ENCODE measurements at regions not wholly inside any gene's neighbourhood (a gene's known extent, or its start where the extent isn't known, plus 50 kb on each side); places are given as distances from the start of the nearest gene placed in this dataset.

GRCh38 chr7:65812281-65812680 lies 60.6 kb upstream of the VKORC1L1 start:
- TF ChIP-seq CBX1 (IDR thresholded peaks at IDR 0.05; ENCODE audit: low read depth): no peak
- no peak for TF ChIP-seq ZKSCAN1 (IDR thresholded peaks at IDR 0.05; ENCODE audit: low read depth, low read length)
- TF ChIP-seq, protein P1, sequence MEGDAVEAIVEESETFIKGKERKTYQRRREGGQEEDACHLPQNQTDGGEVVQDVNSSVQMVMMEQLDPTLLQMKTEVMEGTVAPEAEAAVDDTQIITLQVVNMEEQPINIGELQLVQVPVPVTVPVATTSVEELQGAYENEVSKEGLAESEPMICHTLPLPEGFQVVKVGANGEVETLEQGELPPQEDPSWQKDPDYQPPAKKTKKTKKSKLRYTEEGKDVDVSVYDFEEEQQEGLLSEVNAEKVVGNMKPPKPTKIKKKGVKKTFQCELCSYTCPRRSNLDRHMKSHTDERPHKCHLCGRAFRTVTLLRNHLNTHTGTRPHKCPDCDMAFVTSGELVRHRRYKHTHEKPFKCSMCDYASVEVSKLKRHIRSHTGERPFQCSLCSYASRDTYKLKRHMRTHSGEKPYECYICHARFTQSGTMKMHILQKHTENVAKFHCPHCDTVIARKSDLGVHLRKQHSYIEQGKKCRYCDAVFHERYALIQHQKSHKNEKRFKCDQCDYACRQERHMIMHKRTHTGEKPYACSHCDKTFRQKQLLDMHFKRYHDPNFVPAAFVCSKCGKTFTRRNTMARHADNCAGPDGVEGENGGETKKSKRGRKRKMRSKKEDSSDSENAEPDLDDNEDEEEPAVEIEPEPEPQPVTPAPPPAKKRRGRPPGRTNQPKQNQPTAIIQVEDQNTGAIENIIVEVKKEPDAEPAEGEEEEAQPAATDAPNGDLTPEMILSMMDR (IDR thresholded peaks at IDR 0.05 in 2 of 3, conservative IDR thresholded peaks at IDR 0.05 in 1 of 3; ENCODE audit: insufficient read depth in 2 of 3, low read depth in 1 of 3, low read length in 3 of 3): no peak
- TF ChIP-seq JUND (IDR thresholded peaks at IDR 0.05; ENCODE audit: borderline replicate concordance, low read depth, low read length): no peak
- no peak for TF ChIP-seq JUND (tag; IDR thresholded peaks at IDR 0.05; ENCODE audit: borderline replicate concordance, low read depth, low read length)
- TF ChIP-seq ZNF764 (CRISPR knock-in tag; IDR thresholded peaks at IDR 0.05; ENCODE audit: low read depth): no peak
- no peak for TF ChIP-seq ATF3 (IDR thresholded peaks at IDR 0.05)
- no peak for TF ChIP-seq ATF3 (CRISPR knock-in tag; conservative IDR thresholded peaks at IDR 0.05)
- no peak for TF ChIP-seq USF2 (CRISPR knock-in tag; IDR thresholded peaks at IDR 0.05)
- TF ChIP-seq POLR2A (conservative IDR thresholded peaks at IDR 0.05): no peak
- no peak for TF ChIP-seq CHD1 (IDR thresholded peaks at IDR 0.05; ENCODE audit: low read length)

Measured in K562 (cell line).